ENCODE measurements at regions not wholly inside any gene's neighbourhood (a gene's known extent, or its start where the extent isn't known, plus 50 kb on each side); places are given as distances from the start of the nearest gene placed in this dataset.

DNA sequence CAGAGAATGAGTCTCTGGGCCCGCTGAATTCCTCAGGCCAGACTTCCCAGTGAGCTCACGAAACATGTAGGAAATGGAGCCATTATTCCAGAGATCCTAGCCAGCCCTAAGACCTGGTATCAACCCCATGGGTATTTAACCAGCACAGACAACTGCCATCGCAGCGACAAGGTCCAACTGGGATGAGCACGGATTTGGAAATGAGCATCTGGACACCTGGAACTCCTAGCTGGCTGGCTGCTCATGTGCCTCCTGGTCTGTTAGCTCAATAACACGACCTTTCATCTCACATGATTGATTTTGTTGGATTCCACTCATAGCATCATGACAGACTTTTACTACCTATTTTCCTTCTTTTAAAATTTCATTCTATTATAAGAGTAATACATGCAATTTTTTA is 51.0 kb downstream of the POU3F3 start:
- no peaks in the 10 kb centered on the region for H3K9me3 Mint-ChIP-seq
- POLR2A ChIA-PET = no interaction called here
- no peaks in the 10 kb centered on the region for H3K36me3 Mint-ChIP-seq (ENCODE audit: low read depth)

DNA sequence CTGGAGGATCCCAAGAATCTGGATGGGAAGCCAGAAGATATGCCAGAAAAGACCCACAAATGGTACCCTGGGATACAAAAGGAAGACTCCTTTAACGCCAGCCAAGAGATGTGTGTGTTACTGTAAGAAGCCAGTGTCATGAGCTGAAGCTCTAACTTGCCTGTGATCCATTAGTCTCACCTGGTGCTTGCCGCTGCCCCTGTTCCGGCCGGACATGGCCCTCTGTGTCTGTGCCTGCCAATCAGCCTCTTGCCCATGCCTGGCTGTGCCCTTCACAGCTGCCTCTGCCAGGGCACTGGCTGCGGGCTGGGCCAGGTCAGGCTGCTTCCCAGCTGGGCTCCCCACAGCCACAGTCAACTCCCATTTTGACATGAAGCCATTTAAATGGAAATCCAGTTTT is 55.4 kb downstream of the POU3F3 start:
- Mint-ChIP-seq H3K4me3 (no peak overlapping the region), H3K27me3 (peaks cover 8% of the 10 kb centered on the region), H3K9me3 (no peaks in the 10 kb centered on the region), H3K27ac (no peak overlapping the region), H3K4me1 (no peaks in the 10 kb centered on the region), H3K36me3 (ENCODE audit: low read depth) (no peaks in the 10 kb centered on the region)
- CTCF ChIA-PET = no interaction called here
- POLR2A ChIA-PET = no interaction called here
- DNase-seq = no peak

More for the DNA sequence above, 51.0 kb downstream of the POU3F3 start:
- Mint-ChIP-seq H3K4me1 (no peaks in the 10 kb centered on the region), H3K4me3 (no peak overlapping the region), H3K27ac (no peak overlapping the region), H3K27me3 (peaks cover 8% of the 10 kb centered on the region)
- no peak for DNase-seq
- CTCF ChIA-PET = no interaction called here

DNA sequence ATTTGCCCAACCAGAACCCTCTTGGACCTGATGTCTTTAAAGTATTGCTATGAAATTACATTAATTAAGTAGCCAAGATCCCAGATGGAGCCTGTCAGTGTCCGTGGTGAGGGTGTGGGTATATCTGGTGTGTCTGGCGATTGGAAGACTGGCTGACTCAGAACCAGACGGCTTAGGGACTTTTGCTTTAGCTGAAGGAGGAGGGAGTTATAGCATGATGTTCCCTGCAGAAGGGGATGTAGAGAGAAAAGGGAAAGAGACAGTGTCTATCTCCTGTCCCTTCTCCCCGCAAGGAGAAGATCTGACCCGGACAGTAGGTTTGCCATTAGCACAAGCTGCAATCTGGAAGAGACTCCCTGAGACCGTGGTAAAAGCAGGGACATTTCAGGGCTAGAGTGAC is 60.6 kb downstream of the POU3F3 start:
- H3K4me1 Mint-ChIP-seq = no peaks in the 10 kb centered on the region
- CTCF ChIA-PET = no interaction called here

DNA sequence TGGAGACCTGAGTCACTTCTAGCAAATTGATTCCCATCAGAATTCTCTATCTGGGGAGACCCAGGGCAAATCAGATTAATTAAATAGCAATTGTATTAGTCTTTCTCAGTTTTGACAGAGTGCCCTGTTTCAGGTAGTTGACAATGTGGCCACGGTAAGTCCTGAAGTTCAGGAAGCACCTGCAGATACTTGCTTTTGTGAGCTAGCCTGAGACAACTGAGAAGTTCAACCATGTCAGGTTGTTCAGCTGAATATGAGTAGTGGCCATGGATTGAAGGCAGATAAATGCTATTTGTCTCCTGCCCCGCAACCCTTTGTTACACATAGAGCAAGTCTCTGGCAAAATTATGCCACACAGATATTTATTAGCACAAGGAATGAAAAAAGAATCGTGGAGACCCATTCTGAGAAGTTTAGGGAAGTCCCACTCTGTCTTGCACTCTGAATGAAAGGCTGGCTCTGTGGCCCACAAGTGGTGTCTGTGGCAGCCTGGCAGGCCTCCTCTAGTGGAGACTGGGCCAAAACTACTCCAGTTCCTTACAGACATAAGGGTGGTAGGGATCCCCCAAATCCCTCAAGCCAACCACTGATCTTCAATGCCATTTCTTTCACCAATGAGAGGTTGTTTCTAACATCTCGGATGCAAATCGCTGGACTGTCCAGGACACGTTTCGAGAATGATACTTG is 61.3 kb downstream of the POU3F3 start:
- Mint-ChIP-seq H3K27ac (no peak overlapping the region), H3K4me1 (no peaks in the 10 kb centered on the region), H3K27me3 (no peaks in the 10 kb centered on the region), H3K36me3 (ENCODE audit: low read depth) (no peaks in the 10 kb centered on the region), H3K9me3 (no peaks in the 10 kb centered on the region), H3K4me3 (no peak overlapping the region)
- ChIA-PET CTCF (no interaction called here), POLR2A (no interaction called here)
- DNase-seq = no peak

More for the DNA sequence above, 60.6 kb downstream of the POU3F3 start:
- POLR2A ChIA-PET = no interaction called here
- H3K36me3 Mint-ChIP-seq (ENCODE audit: low read depth) = no peaks in the 10 kb centered on the region
- H3K9me3 Mint-ChIP-seq = no peaks in the 10 kb centered on the region
- H3K4me3 Mint-ChIP-seq = no peak overlapping the region
- H3K27me3 Mint-ChIP-seq = no peaks in the 10 kb centered on the region
- no peak overlapping the region for H3K27ac Mint-ChIP-seq
- DNase-seq = no peak

DNA sequence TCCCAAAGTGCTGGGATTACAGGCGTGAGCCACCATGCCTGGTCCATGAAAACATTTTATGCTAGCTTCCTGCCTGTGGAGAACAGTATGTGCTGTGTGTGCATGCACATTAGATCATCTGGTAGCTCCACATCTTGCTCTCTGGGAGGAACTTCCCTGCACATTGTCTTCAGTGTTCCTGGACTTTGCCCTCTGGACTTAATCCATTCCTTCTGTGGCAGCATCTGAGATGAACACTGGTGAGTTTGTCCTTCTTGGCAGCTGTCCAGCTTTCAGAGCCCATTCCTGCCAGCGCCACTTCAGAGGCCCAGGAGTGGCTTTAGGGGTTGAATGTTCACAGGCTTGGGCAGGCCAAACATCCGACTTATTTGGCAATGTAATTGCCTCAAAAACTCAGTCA is 65.2 kb downstream of the POU3F3 start:
- no peak for DNase-seq
- POLR2A ChIA-PET = no interaction called here
- H3K9me3 Mint-ChIP-seq = no peaks in the 10 kb centered on the region
- H3K4me1 Mint-ChIP-seq = no peaks in the 10 kb centered on the region
- CTCF ChIA-PET = no interaction called here
- H3K36me3 Mint-ChIP-seq (ENCODE audit: low read depth) = no peaks in the 10 kb centered on the region
- H3K27ac Mint-ChIP-seq = no peak overlapping the region
- no peak overlapping the region for H3K4me3 Mint-ChIP-seq
- H3K27me3 Mint-ChIP-seq = peaks cover 5% of the 10 kb centered on the region

DNA sequence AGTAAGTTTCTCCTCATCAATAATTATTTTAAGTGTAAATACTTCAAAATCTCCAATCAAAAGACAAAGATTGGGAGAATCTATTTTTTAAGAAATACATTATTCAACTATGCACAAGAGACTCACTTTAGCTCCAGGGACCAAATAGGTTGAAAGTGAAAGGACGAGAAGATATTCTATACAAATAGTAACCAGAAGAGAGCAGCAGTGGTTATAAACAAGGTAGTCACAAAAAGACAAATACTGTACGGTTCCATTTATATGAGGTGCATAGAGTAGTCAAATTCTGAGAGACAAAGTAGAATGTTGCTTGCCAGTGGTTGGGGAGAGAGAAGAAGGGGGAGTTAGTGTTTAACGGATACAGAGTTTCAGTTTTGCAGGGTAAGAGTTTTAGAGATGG is 69.8 kb downstream of the POU3F3 start:
- Mint-ChIP-seq H3K36me3 (ENCODE audit: low read depth) (no peaks in the 10 kb centered on the region), H3K4me3 (no peak overlapping the region), H3K27me3 (peaks cover 5% of the 10 kb centered on the region), H3K27ac (no peak overlapping the region), H3K4me1 (no peaks in the 10 kb centered on the region), H3K9me3 (no peaks in the 10 kb centered on the region)
- DNase-seq = no peak
- POLR2A ChIA-PET = no interaction called here
- CTCF ChIA-PET = no interaction called here

DNA sequence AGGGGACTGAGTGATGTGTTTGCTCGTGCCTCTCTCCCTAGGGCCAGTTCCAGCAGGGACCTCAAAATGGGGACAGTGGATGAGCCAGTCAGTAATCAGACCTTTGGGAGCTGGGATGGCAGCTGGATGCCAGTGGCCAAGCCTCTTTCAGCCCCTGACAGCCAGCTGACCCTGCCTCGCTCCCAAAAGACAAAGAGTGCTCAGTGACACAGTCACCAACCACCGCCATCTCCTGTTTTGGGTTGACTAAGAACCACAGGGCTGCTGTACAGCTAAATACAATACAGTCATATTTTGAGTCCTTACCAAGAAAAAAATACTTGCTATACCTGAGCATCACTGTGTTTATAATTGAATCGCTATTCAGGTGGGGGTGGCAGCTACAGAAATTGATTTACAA is 75.7 kb downstream of the POU3F3 start:
- no peak for DNase-seq
- H3K9me3 Mint-ChIP-seq = no peaks in the 10 kb centered on the region
- CTCF ChIA-PET = no interaction called here
- POLR2A ChIA-PET = no interaction called here
- H3K36me3 Mint-ChIP-seq (ENCODE audit: low read depth) = no peaks in the 10 kb centered on the region
- H3K4me3 Mint-ChIP-seq = no peak overlapping the region
- H3K4me1 Mint-ChIP-seq = no peaks in the 10 kb centered on the region
- H3K27ac Mint-ChIP-seq = no peak overlapping the region
- H3K27me3 Mint-ChIP-seq = peaks cover 11% of the 10 kb centered on the region

DNA sequence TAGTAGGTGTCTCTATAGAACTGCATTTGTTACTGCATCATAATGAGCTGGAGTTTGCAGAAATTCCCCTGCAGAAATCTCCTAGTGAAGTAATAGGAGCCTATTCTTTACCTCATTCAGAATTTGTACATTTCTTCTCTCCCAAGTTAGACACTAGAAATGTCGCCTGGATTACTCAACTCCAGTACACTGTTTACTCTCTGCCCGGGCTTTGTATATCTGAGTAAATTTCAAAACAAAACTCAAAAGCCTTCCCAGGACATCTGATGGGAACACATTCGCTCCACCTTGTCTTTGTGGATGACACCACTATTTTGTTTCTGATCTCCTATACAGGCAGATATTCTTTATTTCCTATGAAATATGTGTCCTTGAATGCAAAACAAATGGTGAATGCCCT is 76.8 kb downstream of the POU3F3 start:
- Mint-ChIP-seq H3K9me3 (no peaks in the 10 kb centered on the region), H3K27me3 (peaks cover 11% of the 10 kb centered on the region), H3K36me3 (ENCODE audit: low read depth) (no peaks in the 10 kb centered on the region), H3K4me3 (no peak overlapping the region), H3K4me1 (no peaks in the 10 kb centered on the region), H3K27ac (no peak overlapping the region)
- ChIA-PET POLR2A (no interaction called here), CTCF (no interaction called here)
- no peak for DNase-seq

DNA sequence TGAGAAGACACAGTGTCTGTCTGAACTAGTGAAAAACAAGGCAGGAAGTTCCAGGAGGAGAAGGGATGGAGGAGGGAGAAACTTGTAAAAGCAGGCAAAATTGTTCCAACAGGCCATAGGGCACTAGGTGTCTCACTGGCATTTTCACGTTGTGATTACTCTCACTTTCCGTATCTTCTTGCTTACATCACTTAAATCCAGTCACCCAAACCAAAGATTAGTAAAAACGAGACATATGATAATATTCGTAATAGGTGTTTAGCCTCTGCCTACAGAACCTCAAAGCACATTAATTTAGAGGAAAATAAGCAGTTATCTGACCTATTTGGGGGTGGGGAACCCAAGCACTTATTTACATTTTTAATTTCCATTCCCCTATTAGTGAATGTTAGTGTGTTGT is 78.3 kb downstream of the POU3F3 start:
- ChIA-PET POLR2A (no interaction called here), CTCF (no interaction called here)
- Mint-ChIP-seq H3K36me3 (ENCODE audit: low read depth) (no peaks in the 10 kb centered on the region), H3K4me1 (no peaks in the 10 kb centered on the region), H3K27ac (no peak overlapping the region), H3K4me3 (no peak overlapping the region), H3K27me3 (peaks cover 11% of the 10 kb centered on the region), H3K9me3 (no peaks in the 10 kb centered on the region)
- DNase-seq = no peak

DNA sequence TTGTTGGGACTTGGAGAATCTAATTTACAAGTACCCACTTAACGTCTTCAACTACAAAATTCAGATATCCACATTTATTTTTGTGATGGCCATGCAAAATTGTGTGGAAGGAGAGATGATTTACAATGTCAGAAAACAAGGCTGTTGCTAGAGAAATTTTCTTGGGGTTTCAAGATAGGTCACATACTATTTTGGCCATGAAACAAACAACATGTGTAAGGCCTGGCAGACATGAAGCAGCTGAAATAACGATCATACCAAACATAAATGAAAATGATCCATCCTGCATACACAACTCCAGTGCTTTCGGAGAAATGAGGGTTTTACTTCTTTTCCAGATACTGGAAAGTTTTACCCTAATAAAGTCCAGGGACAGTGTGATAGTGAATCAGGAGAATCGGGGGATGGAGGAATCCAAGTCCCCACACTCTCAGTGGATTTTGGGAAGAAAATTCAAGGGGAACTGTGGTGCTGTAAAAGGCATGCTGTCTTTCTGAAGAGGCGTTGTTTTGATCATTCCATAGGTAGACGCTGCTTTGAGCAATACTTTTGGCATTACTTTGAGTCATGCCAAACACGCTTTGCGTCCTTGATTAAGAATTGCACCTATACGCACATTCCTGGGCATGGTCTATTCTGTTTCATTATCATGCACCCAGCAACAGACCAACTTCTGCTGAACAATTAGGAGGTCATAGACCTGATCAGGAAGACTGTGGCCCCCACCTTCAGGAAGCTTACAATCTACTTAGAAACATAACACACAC is 79.4 kb downstream of the POU3F3 start:
- H3K4me3 Mint-ChIP-seq = no peak overlapping the region
- no peaks in the 10 kb centered on the region for H3K9me3 Mint-ChIP-seq
- no peaks in the 10 kb centered on the region for H3K36me3 Mint-ChIP-seq (ENCODE audit: low read depth)
- POLR2A ChIA-PET = no interaction called here
- CTCF ChIA-PET = no interaction called here
- no peak overlapping the region for H3K27ac Mint-ChIP-seq
- H3K27me3 Mint-ChIP-seq = peaks cover 14% of the 10 kb centered on the region
- no peak for DNase-seq
- H3K4me1 Mint-ChIP-seq = no peaks in the 10 kb centered on the region

DNA sequence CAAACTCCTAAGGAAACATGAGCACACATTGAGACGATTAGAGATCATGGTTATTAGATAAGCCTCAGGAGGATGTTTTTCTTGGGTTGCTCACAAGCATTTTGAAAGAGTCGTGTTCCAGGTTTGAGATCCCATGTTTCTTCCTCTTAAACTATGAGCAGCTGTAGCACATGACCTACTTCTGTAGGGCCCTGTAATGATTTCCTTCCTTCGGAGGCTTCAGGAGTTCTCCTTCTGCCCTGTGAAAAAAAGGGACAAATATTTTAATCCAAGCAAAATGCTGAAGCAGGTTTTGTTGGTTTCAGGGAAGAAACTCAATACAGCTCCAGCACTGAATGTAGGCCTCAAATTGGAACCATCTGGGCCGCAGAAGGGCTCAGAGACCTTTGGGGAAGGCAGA is 82.6 kb downstream of the POU3F3 start:
- ChIA-PET POLR2A (no interaction called here), CTCF (no interaction called here)
- Mint-ChIP-seq H3K4me1 (no peaks in the 10 kb centered on the region), H3K4me3 (no peak overlapping the region), H3K27me3 (peaks cover 9% of the 10 kb centered on the region), H3K27ac (no peak overlapping the region), H3K36me3 (ENCODE audit: low read depth) (no peaks in the 10 kb centered on the region), H3K9me3 (no peaks in the 10 kb centered on the region)
- DNase-seq = no peak

DNA sequence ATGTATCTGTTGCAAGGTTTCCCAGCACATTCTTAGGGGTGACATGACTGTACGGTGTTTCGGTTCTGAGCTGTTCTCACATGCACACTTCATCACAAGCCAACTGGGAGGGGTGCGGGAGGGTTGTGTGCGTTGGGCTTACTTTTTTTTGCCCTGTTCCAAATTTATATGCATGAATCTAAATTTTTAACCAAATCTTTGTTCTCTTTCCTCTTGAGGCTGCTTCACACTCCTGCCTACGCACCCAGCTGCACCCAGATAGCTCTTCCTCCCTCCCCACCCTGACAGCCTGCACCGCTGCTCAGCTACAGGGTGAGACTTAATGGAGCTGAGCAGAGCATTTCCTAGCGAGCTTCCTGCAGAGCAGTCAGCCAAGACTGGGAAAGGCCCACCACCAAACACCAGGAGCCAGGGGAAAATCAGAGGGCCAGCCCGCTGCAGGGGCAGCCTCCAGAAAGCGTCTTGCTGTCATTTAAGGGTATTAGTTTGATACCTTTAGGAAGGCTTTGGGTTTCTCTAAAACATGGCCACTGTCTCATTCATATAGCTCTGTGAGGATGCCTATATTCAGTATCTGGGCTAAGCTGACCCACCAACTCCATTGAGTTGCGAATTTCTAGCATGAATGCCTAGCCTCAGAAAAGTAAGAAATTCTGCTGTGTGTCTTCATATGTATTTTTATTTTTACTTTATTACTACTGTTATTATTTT is 84.5 kb downstream of the POU3F3 start:
- H3K36me3 Mint-ChIP-seq (ENCODE audit: low read depth) = no peaks in the 10 kb centered on the region
- no peak for DNase-seq
- H3K4me3 Mint-ChIP-seq = no peak overlapping the region
- H3K27me3 Mint-ChIP-seq = peaks cover 5% of the 10 kb centered on the region
- CTCF ChIA-PET = no interaction called here
- H3K9me3 Mint-ChIP-seq = no peaks in the 10 kb centered on the region
- no peak overlapping the region for H3K27ac Mint-ChIP-seq
- H3K4me1 Mint-ChIP-seq = no peaks in the 10 kb centered on the region
- POLR2A ChIA-PET = no interaction called here

DNA sequence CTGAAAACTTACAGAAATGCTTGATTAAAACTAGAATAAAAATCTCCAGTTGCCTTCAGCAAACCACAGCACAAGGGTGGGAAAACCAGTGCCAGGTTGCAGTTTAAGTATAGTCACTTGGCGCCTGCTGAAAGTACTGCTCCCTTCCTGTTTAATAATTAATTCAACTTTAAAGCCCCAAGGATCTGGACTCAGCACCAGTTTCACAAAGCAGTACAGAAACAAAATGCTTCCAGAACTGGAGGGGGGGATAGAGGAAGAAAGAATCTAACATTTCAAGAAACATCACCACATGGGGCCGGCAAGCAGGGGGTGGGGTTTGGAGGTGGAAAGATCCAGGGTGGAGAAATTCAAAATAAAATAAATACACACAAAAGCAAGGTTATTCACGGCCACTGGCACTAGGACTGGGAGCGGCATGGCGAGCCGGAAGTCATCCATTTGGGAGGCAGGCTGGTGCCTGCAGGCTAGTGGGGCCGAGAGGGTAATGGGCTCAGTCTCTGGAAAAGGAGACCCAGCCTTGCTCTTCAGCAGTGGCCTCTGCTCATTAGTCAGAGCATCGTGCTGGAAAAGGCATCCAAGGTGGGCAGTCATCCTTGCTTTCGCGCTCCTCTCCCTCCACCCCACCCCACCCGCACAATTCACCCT is 85.8 kb downstream of the POU3F3 start:
- Mint-ChIP-seq H3K4me3 (no peak overlapping the region), H3K9me3 (no peaks in the 10 kb centered on the region), H3K4me1 (no peaks in the 10 kb centered on the region), H3K27me3 (peaks cover 5% of the 10 kb centered on the region), H3K27ac (no peak overlapping the region), H3K36me3 (ENCODE audit: low read depth) (no peaks in the 10 kb centered on the region)
- CTCF ChIA-PET = no interaction called here
- no peak for DNase-seq
- POLR2A ChIA-PET = no interaction called here
